GM23338 (cell line): ENCODE measurements at regions not wholly inside any gene's neighbourhood (a gene's known extent, or its start where the extent isn't known, plus 50 kb on each side); places are given as distances from the start of the nearest gene placed in this dataset.

Source experiments
- CREB1 ChIP-seq: fragments of 250-450 bp; sonication (Bioruptor Pico); IDR thresholded peaks from 2 replicates; pipeline ENCODE4 v1.5.0; 2020; ENCODE audit warnings: low read depth, mild to moderate bottlenecking, moderate library complexity
- EZH2 ChIP-seq: fragments of 200-600 bp; sonication (generic); IDR thresholded peaks from one replicate; pipeline ENCODE4 v1.8.0; 2017; ENCODE audit warnings: antibody characterized with exemption, mild to moderate bottlenecking, low read depth; ENCODE audit not compliant: unreplicated experiment
- EZH2phosphoT487 ChIP-seq: fragments of 200-600 bp; sonication (generic); IDR thresholded peaks from one replicate; pipeline ENCODE4 v1.8.1; 2018; ENCODE audit warnings: antibody characterized with exemption; ENCODE audit not compliant: unreplicated experiment
- JUNB ChIP-seq: IDR thresholded peaks from one replicate; pipeline ENCODE4 v1.6.1; 2016; ENCODE audit warnings: antibody characterized with exemption; ENCODE audit not compliant: unreplicated experiment
- NANOG ChIP-seq: IDR thresholded peaks from 2 replicates; pipeline ENCODE4 v1.6.1; 2016; ENCODE audit warnings: antibody characterized with exemption, borderline replicate concordance
- POLR2AphosphoS5 ChIP-seq: IDR thresholded peaks from 2 replicates; pipeline ENCODE4 v1.6.1; 2016; ENCODE audit warnings: antibody characterized with exemption, low read depth
- REST ChIP-seq: IDR thresholded peaks from one replicate; pipeline ENCODE4 v1.6.1; 2018; ENCODE audit warnings: antibody characterized with exemption; ENCODE audit not compliant: unreplicated experiment
- STAT1 ChIP-seq: IDR thresholded peaks from one replicate; pipeline ENCODE4 v1.6.1; 2016; ENCODE audit warnings: antibody characterized with exemption; ENCODE audit not compliant: unreplicated experiment
- ZNF114 ChIP-seq: fragments of 250-450 bp; sonication (Bioruptor Pico); IDR thresholded peaks from 2 replicates; pipeline ENCODE4 v1.5.0; 2020; ENCODE audit warnings: mild to moderate bottlenecking, moderate library complexity
- ZNF331 ChIP-seq: fragments of 250-450 bp; sonication (Bioruptor Pico); IDR thresholded peaks from 2 replicates; pipeline ENCODE4 v1.5.0; 2020; ENCODE audit warnings: low read depth, mild to moderate bottlenecking, moderate library complexity
- TF ChIP-seq, protein P1 (sequence below), 2 experiments: fragments of 200-600 bp in 1 of 2; sonication (generic) in 1 of 2; conservative IDR thresholded peaks; 2 replicates each; pipeline versions ENCODE4 v1.5.1 to v1.6.1; 2016 to 2017; ENCODE audit warnings: antibody characterized with exemption in 2 of 2, low read depth in 2 of 2, mild to moderate bottlenecking in 2 of 2, moderate library complexity in 1 of 2
- TF ChIP-seq, protein P2 (sequence below): IDR thresholded peaks from 2 replicates; pipeline ENCODE4 v1.6.1; 2016; ENCODE audit warnings: antibody characterized with exemption
- TF ChIP-seq, protein P3 (sequence below): fragments of 250-450 bp; sonication (Bioruptor Pico); IDR thresholded peaks from 2 replicates; pipeline ENCODE4 v1.5.0; 2020; ENCODE audit warnings: mild to moderate bottlenecking, moderate library complexity

- TF ChIP-seq, protein P1, sequence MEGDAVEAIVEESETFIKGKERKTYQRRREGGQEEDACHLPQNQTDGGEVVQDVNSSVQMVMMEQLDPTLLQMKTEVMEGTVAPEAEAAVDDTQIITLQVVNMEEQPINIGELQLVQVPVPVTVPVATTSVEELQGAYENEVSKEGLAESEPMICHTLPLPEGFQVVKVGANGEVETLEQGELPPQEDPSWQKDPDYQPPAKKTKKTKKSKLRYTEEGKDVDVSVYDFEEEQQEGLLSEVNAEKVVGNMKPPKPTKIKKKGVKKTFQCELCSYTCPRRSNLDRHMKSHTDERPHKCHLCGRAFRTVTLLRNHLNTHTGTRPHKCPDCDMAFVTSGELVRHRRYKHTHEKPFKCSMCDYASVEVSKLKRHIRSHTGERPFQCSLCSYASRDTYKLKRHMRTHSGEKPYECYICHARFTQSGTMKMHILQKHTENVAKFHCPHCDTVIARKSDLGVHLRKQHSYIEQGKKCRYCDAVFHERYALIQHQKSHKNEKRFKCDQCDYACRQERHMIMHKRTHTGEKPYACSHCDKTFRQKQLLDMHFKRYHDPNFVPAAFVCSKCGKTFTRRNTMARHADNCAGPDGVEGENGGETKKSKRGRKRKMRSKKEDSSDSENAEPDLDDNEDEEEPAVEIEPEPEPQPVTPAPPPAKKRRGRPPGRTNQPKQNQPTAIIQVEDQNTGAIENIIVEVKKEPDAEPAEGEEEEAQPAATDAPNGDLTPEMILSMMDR (conservative IDR thresholded peaks at IDR 0.05; ENCODE audit: low read depth in 2 of 2): no peak
- TF ChIP-seq EZH2: no peak
- TF ChIP-seq CREB1: no peak
- no peak for TF ChIP-seq POLR2AphosphoS5
- no peak for TF ChIP-seq JUNB
- TF ChIP-seq, protein P2, sequence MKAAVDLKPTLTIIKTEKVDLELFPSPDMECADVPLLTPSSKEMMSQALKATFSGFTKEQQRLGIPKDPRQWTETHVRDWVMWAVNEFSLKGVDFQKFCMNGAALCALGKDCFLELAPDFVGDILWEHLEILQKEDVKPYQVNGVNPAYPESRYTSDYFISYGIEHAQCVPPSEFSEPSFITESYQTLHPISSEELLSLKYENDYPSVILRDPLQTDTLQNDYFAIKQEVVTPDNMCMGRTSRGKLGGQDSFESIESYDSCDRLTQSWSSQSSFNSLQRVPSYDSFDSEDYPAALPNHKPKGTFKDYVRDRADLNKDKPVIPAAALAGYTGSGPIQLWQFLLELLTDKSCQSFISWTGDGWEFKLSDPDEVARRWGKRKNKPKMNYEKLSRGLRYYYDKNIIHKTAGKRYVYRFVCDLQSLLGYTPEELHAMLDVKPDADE: no peak
- no peak for TF ChIP-seq EZH2phosphoT487
- TF ChIP-seq ZNF331 (CRISPR knock-in tag): no peak
- no peak for TF ChIP-seq ZNF114
- TF ChIP-seq NANOG: no peak
- no peak for TF ChIP-seq REST
- TF ChIP-seq STAT1: no peak
- TF ChIP-seq, protein P3, sequence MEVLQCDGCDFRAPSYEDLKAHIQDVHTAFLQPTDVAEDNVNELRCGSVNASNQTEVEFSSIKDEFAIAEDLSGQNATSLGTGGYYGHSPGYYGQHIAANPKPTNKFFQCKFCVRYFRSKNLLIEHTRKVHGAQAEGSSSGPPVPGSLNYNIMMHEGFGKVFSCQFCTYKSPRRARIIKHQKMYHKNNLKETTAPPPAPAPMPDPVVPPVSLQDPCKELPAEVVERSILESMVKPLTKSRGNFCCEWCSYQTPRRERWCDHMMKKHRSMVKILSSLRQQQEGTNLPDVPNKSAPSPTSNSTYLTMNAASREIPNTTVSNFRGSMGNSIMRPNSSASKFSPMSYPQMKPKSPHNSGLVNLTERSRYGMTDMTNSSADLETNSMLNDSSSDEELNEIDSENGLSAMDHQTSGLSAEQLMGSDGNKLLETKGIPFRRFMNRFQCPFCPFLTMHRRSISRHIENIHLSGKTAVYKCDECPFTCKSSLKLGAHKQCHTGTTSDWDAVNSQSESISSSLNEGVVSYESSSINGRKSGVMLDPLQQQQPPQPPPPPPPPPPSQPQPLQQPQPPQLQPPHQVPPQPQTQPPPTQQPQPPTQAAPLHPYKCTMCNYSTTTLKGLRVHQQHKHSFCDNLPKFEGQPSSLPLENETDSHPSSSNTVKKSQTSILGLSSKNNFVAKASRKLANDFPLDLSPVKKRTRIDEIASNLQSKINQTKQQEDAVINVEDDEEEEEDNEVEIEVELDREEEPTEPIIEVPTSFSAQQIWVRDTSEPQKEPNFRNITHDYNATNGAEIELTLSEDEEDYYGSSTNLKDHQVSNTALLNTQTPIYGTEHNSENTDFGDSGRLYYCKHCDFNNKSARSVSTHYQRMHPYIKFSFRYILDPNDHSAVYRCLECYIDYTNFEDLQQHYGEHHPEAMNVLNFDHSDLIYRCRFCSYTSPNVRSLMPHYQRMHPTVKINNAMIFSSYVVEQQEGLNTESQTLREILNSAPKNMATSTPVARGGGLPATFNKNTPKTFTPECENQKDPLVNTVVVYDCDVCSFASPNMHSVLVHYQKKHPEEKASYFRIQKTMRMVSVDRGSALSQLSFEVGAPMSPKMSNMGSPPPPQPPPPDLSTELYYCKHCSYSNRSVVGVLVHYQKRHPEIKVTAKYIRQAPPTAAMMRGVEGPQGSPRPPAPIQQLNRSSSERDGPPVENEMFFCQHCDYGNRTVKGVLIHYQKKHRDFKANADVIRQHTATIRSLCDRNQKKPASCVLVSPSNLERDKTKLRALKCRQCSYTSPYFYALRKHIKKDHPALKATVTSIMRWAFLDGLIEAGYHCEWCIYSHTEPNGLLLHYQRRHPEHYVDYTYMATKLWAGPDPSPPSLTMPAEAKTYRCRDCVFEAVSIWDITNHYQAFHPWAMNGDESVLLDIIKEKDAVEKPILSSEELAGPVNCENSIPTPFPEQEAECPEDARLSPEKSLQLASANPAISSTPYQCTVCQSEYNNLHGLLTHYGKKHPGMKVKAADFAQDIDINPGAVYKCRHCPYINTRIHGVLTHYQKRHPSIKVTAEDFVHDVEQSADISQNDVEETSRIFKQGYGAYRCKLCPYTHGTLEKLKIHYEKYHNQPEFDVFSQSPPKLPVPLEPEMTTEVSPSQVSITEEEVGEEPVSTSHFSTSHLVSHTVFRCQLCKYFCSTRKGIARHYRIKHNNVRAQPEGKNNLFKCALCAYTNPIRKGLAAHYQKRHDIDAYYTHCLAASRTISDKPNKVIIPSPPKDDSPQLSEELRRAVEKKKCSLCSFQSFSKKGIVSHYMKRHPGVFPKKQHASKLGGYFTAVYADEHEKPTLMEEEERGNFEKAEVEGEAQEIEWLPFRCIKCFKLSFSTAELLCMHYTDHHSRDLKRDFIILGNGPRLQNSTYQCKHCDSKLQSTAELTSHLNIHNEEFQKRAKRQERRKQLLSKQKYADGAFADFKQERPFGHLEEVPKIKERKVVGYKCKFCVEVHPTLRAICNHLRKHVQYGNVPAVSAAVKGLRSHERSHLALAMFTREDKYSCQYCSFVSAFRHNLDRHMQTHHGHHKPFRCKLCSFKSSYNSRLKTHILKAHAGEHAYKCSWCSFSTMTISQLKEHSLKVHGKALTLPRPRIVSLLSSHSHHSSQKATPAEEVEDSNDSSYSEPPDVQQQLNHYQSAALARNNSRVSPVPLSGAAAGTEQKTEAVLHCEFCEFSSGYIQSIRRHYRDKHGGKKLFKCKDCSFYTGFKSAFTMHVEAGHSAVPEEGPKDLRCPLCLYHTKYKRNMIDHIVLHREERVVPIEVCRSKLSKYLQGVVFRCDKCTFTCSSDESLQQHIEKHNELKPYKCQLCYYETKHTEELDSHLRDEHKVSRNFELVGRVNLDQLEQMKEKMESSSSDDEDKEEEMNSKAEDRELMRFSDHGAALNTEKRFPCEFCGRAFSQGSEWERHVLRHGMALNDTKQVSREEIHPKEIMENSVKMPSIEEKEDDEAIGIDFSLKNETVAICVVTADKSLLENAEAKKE (CRISPR knock-in tag): no peak
Observed at GRCh38 chr1:110752941-110753725, 78.4 kb upstream of the KCNA3 start.
